Liver (tissue), 7 donors: ENCODE measurements at regions not wholly inside any gene's neighbourhood (a gene's known extent, or its start where the extent isn't known, plus 50 kb on each side); places are given as distances from the start of the nearest gene placed in this dataset.

ENCODE experiments used
- DNase-seq: peaks from one replicate; pipeline ENCODE4 v3.0.0-alpha.2; 2017; ENCODE audit warnings: low spot score
- H3K27ac ChIP-seq, 2 donors: one replicate each; pipeline ENCODE4 v1.7.0; 2013; ENCODE audit warnings: inconsistent platforms in 2 of 2, low read length in 2 of 2, control low read depth in 1 of 2, low read depth in 1 of 2, mild to moderate bottlenecking in 1 of 2
- H3K27me3 ChIP-seq, 4 donors: one replicate each; pipeline versions ENCODE4 v1.6.1 to v1.7.0; 2013; ENCODE audit warnings: low read length in 3 of 4, inconsistent platforms in 1 of 4, mild to moderate bottlenecking in 1 of 4, moderate library complexity in 1 of 4; ENCODE audit not compliant: control insufficient read depth in 4 of 4, insufficient read depth in 4 of 4
- H3K36me3 ChIP-seq, 4 donors: one replicate each; pipeline versions ENCODE4 v1.6.1 to v1.7.0; 2013; ENCODE audit warnings: low read length in 3 of 4, mild to moderate bottlenecking in 3 of 4, low read depth in 1 of 4, moderate library complexity in 1 of 4; ENCODE audit not compliant: control insufficient read depth in 4 of 4, insufficient read depth in 3 of 4
- H3K4me1 ChIP-seq, 4 donors: one replicate each; pipeline versions ENCODE4 v1.6.1 to v1.7.0; 2013; ENCODE audit warnings: low read length in 3 of 4, mild to moderate bottlenecking in 3 of 4, moderate library complexity in 1 of 4; ENCODE audit not compliant: control insufficient read depth in 4 of 4, insufficient read depth in 4 of 4
- H3K4me3 ChIP-seq, 3 donors: one replicate each; pipeline versions ENCODE4 v1.6.1 to v1.7.0; 2013; ENCODE audit warnings: low read length in 3 of 3, control low read depth in 1 of 3, low read depth in 1 of 3, mild to moderate bottlenecking in 1 of 3
- H3K9ac ChIP-seq, 2 donors: one replicate each; pipeline ENCODE4 v1.7.0; 2013; ENCODE audit warnings: low read length in 2 of 2, mild to moderate bottlenecking in 2 of 2, moderate library complexity in 2 of 2, control low read depth in 1 of 2, low read depth in 1 of 2
- H3K9me3 ChIP-seq, 4 donors: one replicate each; pipeline versions ENCODE4 v1.6.1 to v1.7.0; 2013; ENCODE audit warnings: low read length in 3 of 4; ENCODE audit not compliant: control insufficient read depth in 4 of 4
- EGR1 ChIP-seq, 2 donors: IDR thresholded peaks; 2 replicates each; pipeline ENCODE4 v1.6.1; 2016 to 2018; ENCODE audit warnings: antibody characterized with exemption in 2 of 2, low read depth in 2 of 2
- FOXA1 ChIP-seq: IDR thresholded peaks from 2 replicates; pipeline ENCODE4 v1.6.1; 2016; ENCODE audit warnings: antibody characterized with exemption
- FOXA2 ChIP-seq: IDR thresholded peaks from 2 replicates; pipeline ENCODE4 v1.6.1; 2016; ENCODE audit warnings: antibody characterized with exemption
- HNF4A ChIP-seq, 2 donors: conservative IDR thresholded peaks; 2 replicates each; pipeline ENCODE4 v1.6.1; 2016; ENCODE audit warnings: antibody characterized with exemption in 2 of 2, mild to moderate bottlenecking in 2 of 2
- HNF4G ChIP-seq: IDR thresholded peaks from 2 replicates; pipeline ENCODE4 v1.6.1; 2016; ENCODE audit warnings: antibody characterized with exemption
- MAX ChIP-seq: IDR thresholded peaks from 2 replicates; pipeline ENCODE4 v1.6.1; 2016; ENCODE audit warnings: antibody characterized with exemption
- NR2F2 ChIP-seq: IDR thresholded peaks from 2 replicates; pipeline ENCODE4 v1.6.1; 2016; ENCODE audit warnings: antibody characterized with exemption
- SP1 ChIP-seq: IDR thresholded peaks from 2 replicates; pipeline ENCODE4 v1.6.1; 2018; ENCODE audit warnings: antibody characterized with exemption, mild to moderate bottlenecking
- TAF1 ChIP-seq: conservative IDR thresholded peaks from 2 replicates; pipeline ENCODE4 v1.6.1; 2016; ENCODE audit warnings: antibody characterized with exemption, mild to moderate bottlenecking
- YY1 ChIP-seq: IDR thresholded peaks from 2 replicates; pipeline ENCODE4 v1.6.1; 2016; ENCODE audit warnings: antibody characterized with exemption, mild to moderate bottlenecking
- ZBTB33 ChIP-seq: IDR thresholded peaks from 2 replicates; pipeline ENCODE4 v1.6.1; 2016; ENCODE audit warnings: antibody characterized with exemption
- WGBS: extraction: QIAGEN DNeasy Blood & Tissue Kit; methylation state at CpG from one replicate; pipeline ENCODE4 v1.1.7; 2013; 5-methylcytosine and 5-hydroxymethylcytosine counted together
- TF ChIP-seq, protein P1 (sequence below): IDR thresholded peaks from 2 replicates; pipeline ENCODE4 v1.6.1; 2016; ENCODE audit warnings: antibody characterized with exemption, mild to moderate bottlenecking
- donor health status: healthy.
- donor health status: healthy.
- donor health status: healthy.
- donor health status: healthy.

DNA sequence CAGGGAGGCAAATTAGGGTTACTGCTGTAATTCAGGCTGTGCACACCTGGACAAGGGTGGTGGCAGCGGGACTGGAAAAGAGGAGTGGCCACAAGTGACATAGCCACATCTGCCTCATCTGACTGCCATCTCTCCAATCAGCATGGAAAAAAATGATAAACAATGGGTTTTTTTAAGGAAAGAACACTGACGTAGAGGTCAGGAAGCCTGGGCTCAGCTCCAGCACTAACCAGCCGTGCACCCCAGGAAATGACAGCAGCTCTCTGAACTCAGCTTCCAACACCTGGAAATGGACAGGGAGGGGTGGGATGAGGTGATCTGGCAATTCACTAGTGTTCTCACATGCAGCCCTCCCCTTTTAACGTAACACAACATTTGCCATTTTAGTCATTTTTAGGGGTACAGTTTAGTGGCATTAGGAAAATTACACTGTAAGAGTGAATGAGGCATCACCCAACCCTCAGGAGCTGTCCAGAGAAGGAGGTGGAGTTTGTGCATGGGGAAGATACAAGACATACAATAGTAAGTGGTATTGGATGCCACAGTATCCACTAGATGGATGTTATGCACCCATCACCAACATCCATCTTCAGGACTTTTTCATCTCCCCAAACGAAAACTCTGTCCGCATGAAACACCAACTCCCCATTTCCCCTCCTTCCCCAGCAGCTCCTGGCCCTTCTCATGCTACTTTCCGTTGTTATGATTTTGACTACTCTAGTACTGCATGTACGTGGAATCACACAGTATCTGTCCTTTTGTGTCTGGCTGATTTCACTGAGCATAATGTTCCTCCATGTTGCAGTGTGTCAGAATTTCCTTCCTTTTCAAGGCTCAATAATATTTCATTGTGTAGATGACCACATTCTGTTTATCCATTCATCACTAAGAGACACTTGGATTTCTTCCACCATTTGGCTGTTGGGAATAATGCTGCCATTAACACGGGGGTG is 215.5 kb upstream of the ECI2 start:
- Histone ChIP-seq H3K36me3 (no peaks in the 10 kb centered on the region), H3K27ac (no peak overlapping the region), H3K27me3 (no peaks in the 10 kb centered on the region), H3K9me3 (no peaks in the 10 kb centered on the region), H3K9ac (no peak overlapping the region), H3K4me3 (no peak overlapping the region), H3K4me1 (no peaks in the 10 kb centered on the region)
- 56% methylated on average over 9 of the region's 9 CpGs for WGBS
- DNase-seq: no peak
- no peak for TF ChIP-seq HNF4A (conservative IDR thresholded peaks at IDR 0.05)
- TF ChIP-seq, protein P1, sequence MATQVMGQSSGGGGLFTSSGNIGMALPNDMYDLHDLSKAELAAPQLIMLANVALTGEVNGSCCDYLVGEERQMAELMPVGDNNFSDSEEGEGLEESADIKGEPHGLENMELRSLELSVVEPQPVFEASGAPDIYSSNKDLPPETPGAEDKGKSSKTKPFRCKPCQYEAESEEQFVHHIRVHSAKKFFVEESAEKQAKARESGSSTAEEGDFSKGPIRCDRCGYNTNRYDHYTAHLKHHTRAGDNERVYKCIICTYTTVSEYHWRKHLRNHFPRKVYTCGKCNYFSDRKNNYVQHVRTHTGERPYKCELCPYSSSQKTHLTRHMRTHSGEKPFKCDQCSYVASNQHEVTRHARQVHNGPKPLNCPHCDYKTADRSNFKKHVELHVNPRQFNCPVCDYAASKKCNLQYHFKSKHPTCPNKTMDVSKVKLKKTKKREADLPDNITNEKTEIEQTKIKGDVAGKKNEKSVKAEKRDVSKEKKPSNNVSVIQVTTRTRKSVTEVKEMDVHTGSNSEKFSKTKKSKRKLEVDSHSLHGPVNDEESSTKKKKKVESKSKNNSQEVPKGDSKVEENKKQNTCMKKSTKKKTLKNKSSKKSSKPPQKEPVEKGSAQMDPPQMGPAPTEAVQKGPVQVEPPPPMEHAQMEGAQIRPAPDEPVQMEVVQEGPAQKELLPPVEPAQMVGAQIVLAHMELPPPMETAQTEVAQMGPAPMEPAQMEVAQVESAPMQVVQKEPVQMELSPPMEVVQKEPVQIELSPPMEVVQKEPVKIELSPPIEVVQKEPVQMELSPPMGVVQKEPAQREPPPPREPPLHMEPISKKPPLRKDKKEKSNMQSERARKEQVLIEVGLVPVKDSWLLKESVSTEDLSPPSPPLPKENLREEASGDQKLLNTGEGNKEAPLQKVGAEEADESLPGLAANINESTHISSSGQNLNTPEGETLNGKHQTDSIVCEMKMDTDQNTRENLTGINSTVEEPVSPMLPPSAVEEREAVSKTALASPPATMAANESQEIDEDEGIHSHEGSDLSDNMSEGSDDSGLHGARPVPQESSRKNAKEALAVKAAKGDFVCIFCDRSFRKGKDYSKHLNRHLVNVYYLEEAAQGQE: no peak
- TF ChIP-seq SP1: no peak
- TF ChIP-seq TAF1: no peak
- TF ChIP-seq FOXA1: no peak
- TF ChIP-seq ZBTB33: no peak
- no peak for TF ChIP-seq MAX
- TF ChIP-seq HNF4G: no peak
- TF ChIP-seq NR2F2: no peak

DNA sequence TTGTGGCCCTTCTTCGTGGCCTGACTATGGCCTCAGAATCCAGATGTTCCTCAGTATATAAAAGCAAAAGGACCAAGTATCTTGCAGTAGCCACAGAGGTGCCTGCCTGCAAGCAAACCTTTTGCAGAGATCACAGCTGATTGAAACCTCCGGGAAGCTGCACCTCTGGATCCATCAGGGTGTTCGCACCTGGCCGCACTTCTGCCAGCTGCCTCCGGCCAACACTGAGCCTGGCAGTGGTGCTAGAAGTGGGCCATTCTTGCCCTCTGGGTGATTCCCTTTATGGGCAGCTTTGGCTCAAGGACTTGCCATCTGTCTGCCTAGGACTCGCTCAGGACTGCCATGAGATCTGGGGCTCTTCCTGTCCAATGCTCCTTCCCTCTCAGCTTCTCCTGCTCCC is 214.6 kb upstream of the ECI2 start:
- Histone ChIP-seq H3K9ac (no peak overlapping the region), H3K27ac (no peak overlapping the region)
- 85% methylated on average over 6 of the region's 6 CpGs for WGBS

More for the DNA sequence above, 214.6 kb upstream of the ECI2 start:
- DNase-seq: no peak
- Histone ChIP-seq H3K27me3 (no peaks in the 10 kb centered on the region), H3K36me3 (no peaks in the 10 kb centered on the region), H3K4me3 (no peak overlapping the region), H3K4me1 (no peaks in the 10 kb centered on the region), H3K9me3 (no peaks in the 10 kb centered on the region)
- TF ChIP-seq HNF4G (no peak), EGR1 (IDR thresholded peaks at IDR 0.05; ENCODE audit: low read depth in 2 of 2) (no peak), FOXA2 (no peak), ZBTB33 (no peak), YY1 (no peak), TAF1 (no peak), HNF4A (conservative IDR thresholded peaks at IDR 0.05) (no peak), MAX (no peak), NR2F2 (no peak), SP1 (no peak)
